ENCODE measurements at regions not wholly inside any gene's neighbourhood (a gene's known extent, or its start where the extent isn't known, plus 50 kb on each side); places are given as distances from the start of the nearest gene placed in this dataset.

DNA sequence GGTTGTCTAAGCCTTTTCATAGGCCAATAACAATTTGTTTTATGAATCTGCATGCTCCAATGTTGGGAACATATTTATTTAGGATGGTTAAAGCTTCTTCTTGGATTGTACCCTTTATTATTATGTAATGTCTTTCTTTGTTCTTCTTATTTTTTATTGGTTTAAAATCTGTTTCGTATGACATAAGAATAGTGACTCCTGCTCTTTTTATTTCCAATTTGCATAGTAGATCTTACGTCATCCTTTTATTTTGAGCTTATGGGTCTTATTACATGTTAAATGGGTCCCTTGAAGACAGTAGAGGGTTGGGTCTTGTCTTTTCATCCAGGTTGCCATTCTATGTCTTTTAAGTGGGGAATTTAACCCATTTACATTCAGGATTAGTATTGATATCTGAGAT lies 561.9 kb upstream of the GHITM start:
- no peak for DNase-seq (ENCODE audit: low spot score)

GRCh38 chr10:83580373-83581012 lies 558.8 kb upstream of the GHITM start:
- DNase-seq (ENCODE audit: low spot score) = no peak

GRCh38 chr10:83582407-83583095 lies 556.8 kb upstream of the GHITM start:
- no peak for DNase-seq (ENCODE audit: low spot score)

- DNase-seq (ENCODE audit: low spot score) = no peak
Measured at GRCh38 chr10:83585686-83586085, 553.6 kb upstream of the GHITM start.

GRCh38 chr10:83592337-83592935 lies 546.9 kb upstream of the GHITM start:
- DNase-seq (ENCODE audit: low spot score) = no peak

DNA sequence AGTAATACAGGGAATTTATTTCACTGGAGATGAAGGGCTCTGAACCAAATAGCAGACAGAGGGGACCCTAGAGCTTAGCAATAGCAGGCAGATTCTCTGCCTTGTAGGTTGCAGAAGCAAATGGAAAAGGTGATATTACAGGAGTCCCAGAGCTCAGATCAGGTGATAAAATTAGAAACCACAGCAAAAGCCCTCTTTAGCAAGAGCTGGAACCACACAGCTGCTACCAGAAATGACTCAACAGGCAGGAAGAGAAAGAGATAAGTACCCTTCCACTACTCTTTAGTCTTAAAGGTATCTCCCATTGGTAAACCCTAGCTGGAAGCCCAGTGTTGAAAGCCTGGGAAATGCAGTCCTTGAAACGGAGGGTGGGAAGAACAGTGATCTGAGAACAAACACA lies 535.6 kb upstream of the GHITM start:
- DNase-seq (ENCODE audit: low spot score) = no peak

DNA sequence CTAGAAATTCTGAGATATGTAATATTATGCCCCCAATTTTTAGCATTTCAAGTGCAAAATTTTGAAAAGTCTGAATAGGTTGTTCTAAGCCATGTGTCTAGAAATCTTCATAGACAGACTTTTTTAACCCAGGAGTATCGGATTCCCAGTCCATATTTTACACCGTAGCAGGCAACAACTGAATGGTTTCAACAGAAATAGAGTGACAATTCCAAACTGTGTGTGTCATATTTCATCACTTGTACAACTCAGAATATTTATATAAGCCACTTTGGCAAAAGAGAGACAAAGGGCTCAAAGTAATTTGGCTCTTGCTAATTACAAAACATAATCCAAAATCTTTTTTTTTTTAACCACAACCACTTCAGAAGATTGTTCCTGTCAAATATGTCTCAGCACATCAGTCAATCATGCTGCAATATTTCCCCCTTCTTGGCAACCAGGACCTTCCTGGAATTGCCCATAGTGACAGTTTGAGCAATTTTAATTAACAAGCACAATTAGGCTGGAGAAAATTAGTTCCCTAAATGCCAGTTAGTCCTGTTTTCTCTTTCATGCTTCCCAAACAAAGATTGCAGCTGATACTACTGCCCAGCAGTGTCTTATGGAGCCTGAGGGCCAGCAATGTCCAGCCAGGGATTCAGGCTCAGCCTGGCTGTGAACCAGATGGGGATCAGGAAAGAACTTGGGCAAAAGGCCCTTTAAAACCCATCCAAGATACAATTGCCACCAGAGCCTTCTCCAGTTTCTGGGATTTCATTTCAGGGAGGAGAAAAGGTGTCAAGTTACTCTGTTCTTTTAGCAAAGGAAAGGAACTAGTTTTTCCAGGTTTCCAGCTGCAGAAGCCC lies 533.3 kb upstream of the GHITM start:
- DNase-seq (ENCODE audit: low spot score) = no peak

GRCh38 chr10:83607959-83608745 lies 531.2 kb upstream of the GHITM start:
- no peak for DNase-seq (ENCODE audit: low spot score)

GRCh38 chr10:83612050-83612449 lies 527.3 kb upstream of the GHITM start:
- no peak for DNase-seq (ENCODE audit: low spot score)

DNA sequence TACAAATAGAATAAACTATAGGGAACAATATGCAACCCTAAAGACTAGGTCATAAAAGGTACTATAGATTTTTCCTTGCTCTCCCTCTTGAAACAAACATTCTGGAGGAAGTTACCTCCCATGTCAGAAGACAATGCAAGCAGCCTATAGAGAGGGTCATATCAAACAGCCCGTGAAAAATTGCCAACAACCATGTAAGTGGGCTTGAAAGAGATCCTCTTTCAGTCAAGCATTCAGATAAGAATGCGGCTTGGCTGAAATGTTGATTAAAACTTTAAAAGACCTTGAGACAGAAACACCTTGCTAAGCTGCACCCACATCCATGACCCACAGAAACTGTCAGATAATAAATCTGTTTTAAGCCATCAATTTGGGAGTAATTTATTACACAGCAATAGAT lies 526.6 kb upstream of the GHITM start:
- no peak for DNase-seq (ENCODE audit: low spot score)

- DNase-seq (ENCODE audit: low spot score) = no peak
Measured at GRCh38 chr10:83617172-83617571, 522.1 kb upstream of the GHITM start.

- DNase-seq (ENCODE audit: low spot score) = no peak
Measured at GRCh38 chr10:83617692-83618545, 521.4 kb upstream of the GHITM start.

DNA sequence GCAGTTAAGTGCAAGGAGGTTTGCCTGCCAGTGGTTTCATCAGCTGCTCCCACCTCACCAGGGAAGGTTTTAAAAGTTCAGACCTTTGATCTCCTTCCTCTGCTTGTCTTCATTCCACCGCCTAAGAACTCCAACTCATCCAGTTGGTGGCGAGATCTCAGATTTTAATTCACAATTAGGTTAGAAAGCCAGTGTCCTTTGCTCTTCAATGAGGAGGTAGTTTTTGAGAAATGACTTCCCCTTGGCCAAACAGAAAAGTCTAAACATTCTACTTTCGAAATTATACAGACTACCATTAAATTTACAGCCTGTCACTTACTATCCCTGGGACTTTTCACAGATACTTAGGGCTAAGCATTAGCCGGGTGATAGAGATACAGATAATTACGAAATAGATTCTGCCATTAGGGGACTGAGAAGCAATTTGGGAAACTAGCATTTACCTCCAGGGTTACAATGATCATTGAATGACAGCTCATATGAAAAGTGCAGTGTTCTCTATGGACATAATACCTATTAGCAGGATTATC lies 513.4 kb upstream of the GHITM start:
- no peak for DNase-seq (ENCODE audit: low spot score)

GRCh38 chr10:83632701-83633100 lies 506.6 kb upstream of the GHITM start:
- no peak for DNase-seq (ENCODE audit: low spot score)

DNA sequence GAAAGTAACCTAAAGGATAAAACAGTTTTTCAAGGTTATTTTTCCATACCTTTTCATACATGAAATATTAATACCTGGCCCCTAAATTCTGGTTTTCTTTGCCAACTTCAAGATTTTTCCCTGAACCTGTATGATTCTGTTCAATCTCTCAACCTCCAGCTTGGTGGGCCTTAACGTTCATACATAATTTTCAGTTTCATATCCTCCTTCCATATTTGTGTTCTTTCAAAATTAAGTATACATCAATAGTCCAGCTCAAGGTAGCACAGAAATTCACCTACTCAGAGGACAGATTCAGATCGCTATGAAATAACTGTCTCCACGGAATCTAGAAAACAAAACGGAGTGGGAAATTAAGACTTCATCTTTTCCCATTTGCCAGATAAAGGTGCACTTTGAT lies 505.8 kb upstream of the GHITM start:
- DNase-seq (ENCODE audit: low spot score) = no peak

DNA sequence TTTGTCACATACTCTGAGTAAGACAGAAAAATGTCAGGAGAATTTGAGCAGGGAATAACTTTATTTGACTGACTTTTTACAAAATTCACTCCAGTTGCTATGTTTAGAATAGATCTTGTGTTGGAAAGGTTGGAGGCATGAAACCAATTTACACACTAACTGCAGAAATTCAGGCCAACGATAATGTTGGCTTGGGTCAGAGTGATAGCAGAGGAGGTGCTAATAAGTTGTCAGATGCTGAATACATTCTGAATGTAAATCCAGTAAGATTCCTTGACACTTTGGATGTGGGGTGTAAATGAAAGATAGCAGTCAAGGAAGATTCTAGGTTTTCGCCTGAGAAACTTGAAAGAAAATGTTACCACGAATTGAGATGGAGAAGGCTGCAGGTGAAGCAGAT lies 502.5 kb upstream of the GHITM start:
- DNase-seq (ENCODE audit: low spot score) = no peak

- DNase-seq (ENCODE audit: low spot score) = no peak
Measured at GRCh38 chr10:83647526-83647925, 491.8 kb upstream of the GHITM start.

- no peak for DNase-seq (ENCODE audit: low spot score)
Measured at GRCh38 chr10:83648201-83648600, 491.1 kb upstream of the GHITM start.

- no peak for DNase-seq (ENCODE audit: low spot score)
Measured at GRCh38 chr10:83649471-83649870, 489.8 kb upstream of the GHITM start.

DNA sequence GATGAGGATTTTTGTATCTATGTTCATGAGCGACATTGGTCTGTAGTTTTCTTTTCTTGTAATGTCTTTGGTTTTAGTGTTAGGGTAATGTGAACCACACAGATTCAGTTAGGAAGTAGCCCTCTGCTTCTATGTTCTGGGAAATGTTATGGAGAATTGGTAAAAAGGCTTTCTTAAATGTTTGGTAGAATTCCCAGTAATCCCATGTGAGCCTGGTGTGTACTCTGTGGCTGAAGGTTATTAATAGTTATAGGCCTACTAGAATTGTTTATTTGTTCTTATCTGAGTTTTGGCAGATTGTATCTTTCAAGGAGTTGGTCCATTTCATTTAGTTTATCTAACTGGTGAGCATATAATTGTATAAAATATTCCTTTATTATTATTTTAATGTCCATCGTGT lies 484.6 kb upstream of the GHITM start:
- DNase-seq (ENCODE audit: low spot score) = no peak

DNA sequence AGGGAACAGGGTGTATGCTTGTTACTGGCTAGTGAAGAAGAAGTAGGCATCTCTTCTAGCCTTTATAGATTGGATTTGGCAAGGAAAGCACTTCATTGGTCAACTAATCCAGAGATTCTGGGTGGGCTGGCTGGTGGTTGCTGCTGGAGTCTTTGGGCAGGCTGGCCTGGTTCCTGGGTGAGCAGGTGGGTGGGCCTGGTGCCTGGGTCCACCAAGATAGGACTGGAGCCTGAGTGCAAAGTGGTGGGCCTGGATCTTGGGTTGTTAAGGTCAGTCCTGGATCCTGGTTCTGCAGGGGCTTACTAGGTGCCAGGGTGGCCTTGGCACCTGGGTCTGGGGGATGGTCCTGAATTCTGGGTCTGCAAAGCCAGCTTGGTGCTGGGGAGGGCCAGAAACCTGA lies 482.4 kb upstream of the GHITM start:
- no peak for DNase-seq (ENCODE audit: low spot score)

All from hematopoietic multipotent progenitor cell treated with erythropoietin and hydrocortisone succinate and interleukin-3 and kit ligand, for 15 days (in vitro differentiated cells).